Right renal pelvis (tissue), 4 donors: ENCODE measurements at regions not wholly inside any gene's neighbourhood (a gene's known extent, or its start where the extent isn't known, plus 50 kb on each side); places are given as distances from the start of the nearest gene placed in this dataset.

ENCODE experiments used
- DNase-seq, 4 donors: peaks; one replicate each; pipeline ENCODE4 v3.0.0-alpha.2; 2013; ENCODE audit warnings: low read depth in 4 of 4, low spot score in 3 of 4, missing footprints in 1 of 4

DNA sequence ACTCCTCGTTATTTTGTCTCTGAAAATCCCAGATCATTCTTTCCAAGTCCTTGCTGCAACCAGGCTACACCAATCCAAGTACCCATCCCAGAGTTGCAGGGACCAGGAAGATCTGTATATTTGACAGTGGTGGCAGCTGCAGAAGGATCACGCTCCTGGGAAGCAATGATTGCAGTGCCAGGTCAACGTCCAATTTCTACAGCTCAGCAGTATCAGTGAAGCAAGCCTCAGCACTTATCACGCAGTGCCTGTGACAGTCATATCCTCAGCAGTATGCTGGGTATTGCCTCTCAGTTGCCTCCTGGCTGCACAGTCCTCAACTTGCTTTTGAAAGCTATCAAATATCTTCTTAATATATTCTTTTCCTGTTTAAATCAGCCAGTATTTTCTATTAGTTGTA is 66.7 kb downstream of the BARHL2 start:
- DNase-seq = no peak

- no peak for DNase-seq
Measured at GRCh38 chr1:90640325-90640724, 76.8 kb downstream of the BARHL2 start.

GRCh38 chr1:90622666-90623065 is 94.4 kb downstream of the BARHL2 start:
- DNase-seq = no peak

DNA sequence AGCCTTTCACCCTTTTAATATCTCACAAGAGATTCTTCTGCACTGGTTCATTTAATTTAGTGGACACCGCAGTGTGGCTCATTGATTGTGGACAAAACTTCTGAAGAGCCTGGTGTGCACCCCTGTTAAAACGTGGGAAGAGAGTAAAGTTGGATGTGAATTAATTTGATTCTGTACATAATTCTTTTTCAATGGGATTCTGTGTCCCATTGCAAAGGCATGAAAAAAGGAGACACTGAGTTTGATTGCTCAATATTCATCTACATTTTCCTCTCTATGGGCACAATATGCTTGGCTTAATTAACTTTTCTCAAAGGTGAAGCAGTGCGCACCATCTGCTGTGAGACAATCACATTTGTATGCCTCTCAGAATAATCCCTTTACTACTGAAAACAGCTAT is 95.1 kb downstream of the BARHL2 start:
- DNase-seq = no peak

GRCh38 chr1:90616395-90616794 is 100.7 kb downstream of the BARHL2 start:
- DNase-seq = no peak

GRCh38 chr1:90614872-90615271 is 102.2 kb downstream of the BARHL2 start:
- DNase-seq = no peak

DNA sequence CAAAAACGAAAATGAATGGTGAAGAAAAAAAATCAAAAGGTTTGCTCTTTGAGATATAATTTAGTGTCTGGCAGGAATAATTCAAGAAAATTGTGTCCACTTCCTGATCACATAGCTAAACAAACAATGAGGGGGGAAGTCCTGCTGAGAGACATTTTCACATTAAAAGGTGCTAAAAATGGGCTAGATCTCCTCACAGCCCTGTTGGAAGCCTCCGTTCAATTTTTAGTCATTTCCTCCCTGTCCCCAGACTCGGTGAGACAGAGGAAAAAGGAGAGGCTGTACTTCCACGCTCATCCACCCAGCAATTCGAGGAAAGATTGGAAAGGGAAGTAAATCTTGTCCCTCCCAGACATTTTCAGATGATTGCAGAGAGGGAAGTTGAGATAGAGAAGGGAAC is 103.7 kb downstream of the BARHL2 start:
- no peak for DNase-seq

DNA sequence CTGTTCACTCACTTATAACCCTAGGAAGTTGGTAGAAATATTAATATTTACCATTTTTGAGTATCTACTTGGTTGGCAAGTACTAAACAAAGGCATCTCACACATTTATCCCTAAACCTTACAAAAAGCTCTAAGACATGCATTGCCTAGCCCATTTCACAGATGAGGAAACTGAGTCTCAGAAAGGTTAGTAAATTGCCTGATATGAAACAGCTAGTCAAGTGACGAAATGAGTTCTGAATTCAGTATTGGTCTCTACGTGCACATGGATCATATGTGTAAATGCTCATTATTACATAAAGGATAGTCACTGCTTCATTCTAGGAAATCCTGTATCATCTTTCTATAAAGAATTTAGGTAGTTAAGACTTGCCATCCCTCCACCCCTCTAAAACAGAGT is 105.1 kb downstream of the BARHL2 start:
- no peak for DNase-seq

GRCh38 chr1:90607736-90608135 is 109.4 kb downstream of the BARHL2 start:
- DNase-seq = no peak

DNA sequence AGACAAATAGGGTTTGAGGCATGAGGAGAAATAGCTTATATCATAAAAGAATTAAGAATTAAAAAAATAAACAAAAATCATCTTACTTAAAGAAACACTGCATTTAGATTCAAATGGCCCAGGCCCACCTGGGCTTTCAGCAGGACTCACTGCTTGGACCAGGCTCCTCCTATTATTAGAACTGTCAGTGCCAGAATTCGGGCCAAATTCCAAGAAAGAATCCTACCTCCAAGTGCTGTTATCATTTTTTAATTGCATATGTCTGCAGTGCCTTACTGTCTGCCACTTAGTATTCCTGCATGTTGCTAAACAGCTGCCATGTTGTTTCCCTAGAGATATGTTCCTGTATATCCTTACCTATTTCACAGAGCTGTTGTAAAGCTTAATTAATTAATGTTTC is 112.0 kb downstream of the BARHL2 start:
- no peak for DNase-seq

- no peak for DNase-seq
Measured at GRCh38 chr1:90593312-90593711, 123.8 kb downstream of the BARHL2 start.

DNA sequence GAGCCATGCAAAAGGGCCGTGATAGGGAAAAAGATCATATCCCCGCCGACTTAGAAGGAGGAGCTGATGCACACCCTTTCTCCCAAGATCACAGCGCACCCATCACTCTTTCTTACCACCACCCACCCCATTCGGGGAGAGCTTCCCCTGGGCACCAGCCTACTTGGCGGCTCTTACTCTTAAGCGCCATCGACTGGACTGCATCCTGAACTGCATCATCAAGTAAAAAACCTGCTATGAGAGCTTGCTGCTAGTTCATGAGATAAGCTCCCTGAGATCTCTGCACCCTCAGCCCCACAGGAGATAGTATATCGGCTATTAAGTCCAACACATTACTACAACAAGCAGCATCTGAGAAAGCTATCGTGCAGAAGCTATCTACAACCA is 125.1 kb downstream of the BARHL2 start:
- no peak for DNase-seq

DNA sequence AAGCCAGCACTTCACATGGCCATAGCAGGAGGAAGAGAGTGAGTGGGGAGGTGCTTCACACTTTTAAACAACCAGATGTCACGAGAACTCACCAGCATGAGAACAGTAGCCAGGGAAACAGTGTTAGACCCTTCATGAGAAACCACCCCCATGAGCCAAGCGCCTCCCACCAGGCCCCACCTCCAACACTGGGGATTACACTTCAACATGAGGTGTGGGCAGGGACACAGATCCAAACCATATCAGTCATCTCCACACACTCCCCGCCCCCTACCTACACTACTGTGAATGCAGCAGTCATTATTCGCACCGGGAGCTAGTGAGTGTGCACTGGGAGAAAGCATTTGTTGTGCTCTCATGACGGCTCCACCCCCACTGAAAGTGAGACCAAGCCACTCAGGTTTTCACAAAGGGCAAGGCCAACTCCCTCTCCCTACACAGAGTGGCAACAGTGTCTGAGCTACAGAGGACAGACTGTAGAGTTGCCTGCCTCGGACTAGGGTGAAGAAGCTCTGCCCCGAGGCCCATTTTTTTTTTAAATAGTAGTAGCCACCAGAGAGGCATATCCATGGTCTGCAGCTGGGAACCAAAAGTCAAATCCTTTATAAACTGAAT is 125.6 kb downstream of the BARHL2 start:
- no peak for DNase-seq

- DNase-seq = no peak
Measured at GRCh38 chr1:90580176-90580575, 136.9 kb downstream of the BARHL2 start.

DNA sequence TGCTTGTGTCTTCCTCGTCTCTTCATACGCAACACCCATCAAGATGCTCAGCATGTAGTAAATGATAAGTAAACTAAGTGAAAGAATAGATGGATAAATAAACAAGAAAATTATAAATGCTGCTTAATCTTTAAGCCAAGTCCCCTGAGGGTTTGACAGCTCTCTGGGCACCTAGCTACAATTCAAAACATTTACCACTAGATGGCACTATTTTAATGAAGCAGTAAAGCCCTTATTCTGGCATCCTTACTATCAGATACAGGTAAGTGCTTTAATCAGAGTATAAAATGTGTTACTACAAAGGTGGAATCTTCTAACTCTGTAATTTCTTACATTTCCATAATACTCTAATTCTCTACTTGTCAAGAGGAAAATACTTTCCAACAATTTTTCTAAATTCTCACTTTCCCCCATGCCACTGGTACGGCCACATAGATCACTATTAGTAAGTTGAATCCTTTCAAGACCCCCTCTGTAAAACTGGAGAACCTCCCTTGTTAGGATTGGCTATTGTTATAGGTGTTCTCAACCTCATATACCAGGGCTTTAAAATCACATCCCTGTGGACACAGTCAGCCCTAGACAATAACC is 137.8 kb downstream of the BARHL2 start:
- peak in 1 of 4 donors; percentile 10 for DNase-seq

GRCh38 chr1:90574692-90575370 is 142.3 kb downstream of the BARHL2 start:
- no peak for DNase-seq

GRCh38 chr1:90573736-90574135 is 143.4 kb downstream of the BARHL2 start:
- DNase-seq = no peak

DNA sequence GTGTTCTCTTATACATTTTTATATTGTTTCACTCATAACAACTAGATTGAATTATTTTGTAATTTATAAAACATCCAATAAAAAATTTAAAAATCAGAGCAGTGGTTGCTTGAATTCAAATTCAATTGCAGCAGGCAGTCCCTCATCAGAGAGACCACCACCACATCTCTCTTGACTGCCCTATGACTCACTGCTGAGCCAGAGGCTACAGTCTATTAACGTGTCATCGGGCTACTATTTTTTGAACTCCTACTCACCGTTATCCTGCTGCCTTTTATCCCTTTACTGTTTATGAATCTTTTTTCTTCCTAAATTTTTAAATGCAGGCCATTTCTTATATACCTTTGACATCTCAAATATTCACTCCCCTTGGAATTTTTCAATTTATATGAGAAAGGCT is 144.7 kb downstream of the BARHL2 start:
- no peak for DNase-seq

- no peak for DNase-seq
Measured at GRCh38 chr1:90568436-90568835, 148.7 kb downstream of the BARHL2 start.

- no peak for DNase-seq
Measured at GRCh38 chr1:90564164-90564563, 152.9 kb downstream of the BARHL2 start.

DNA sequence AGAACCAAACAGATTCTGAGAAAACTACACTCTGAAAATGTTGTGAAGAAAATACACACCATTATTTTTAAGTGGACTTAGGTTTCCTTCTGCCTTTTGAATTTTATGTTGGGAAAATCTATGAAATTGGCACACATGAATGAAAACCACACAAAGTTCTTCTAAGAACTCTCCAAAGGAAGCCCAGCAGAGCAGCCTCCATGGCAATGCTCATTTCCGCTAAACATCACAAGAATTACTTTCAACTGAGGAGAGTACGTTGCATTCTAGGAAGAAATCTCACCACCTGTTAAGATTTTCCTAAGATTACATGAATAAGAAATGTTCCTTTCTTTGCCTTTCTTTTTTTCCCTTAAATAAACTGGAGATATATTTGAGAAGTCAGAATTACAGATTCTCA is 154.2 kb downstream of the BARHL2 start:
- no peak for DNase-seq

DNA sequence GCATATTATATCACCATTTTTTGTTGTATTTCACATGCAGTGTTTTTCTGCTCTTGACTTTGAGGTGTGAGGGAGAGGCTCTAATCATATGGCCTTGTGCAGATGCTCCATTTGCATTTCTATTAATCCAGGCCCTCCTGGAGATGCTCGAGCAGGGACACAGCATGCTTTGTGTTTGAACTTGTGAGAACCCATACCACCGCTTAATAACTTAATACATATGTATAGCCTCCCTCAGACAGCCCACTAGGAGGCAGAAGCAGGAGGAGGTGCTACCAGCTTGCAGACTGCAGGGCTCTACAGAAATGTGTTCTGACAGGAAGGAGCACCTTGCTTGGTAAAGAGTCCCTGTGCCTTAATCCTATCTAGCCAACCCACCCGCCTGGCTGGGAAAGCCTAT is 155.2 kb downstream of the BARHL2 start:
- DNase-seq = no peak
